ENCODE measurements at regions not wholly inside any gene's neighbourhood (a gene's known extent, or its start where the extent isn't known, plus 50 kb on each side); places are given as distances from the start of the nearest gene placed in this dataset.
"Not testable (repeated sequence)": the region's sequence is repeated elsewhere in the genome, so short reads cannot be mapped to it uniquely, and the experiment has no call there.

DNA sequence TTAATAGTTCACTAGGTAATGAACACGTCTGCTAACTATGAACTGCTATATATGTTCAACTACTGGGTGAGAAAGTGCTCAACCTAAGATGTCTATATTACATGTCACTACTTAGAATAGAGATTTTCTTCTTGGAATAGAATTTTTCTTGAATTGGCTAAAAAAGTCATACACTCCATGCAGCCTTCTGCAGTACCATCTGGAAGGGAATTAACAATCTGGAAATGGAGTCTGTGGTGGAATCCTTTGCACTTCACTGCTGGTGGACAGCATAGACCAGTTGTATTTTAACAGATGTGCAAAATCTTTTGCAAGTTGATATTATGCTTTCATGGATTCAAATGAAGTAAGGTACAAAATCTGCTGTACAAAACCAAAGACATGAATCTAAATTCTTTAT is 799.6 kb downstream of the KCNJ3 start:
- Histone ChIP-seq H3K4me1 (ENCODE audit: control insufficient read depth, insufficient read depth, low read length) (no peaks in the 10 kb centered on the region), H3K36me3 (ENCODE audit: control insufficient read depth, insufficient read depth, low read length) (no peaks in the 10 kb centered on the region), H3K27ac (ENCODE audit: low read depth, low read length) (no peak overlapping the region), H3K4me3 (ENCODE audit: low read depth, low read length) (no peak overlapping the region), H3K9me3 (ENCODE audit: control insufficient read depth, insufficient read depth, low read length) (no peaks in the 10 kb centered on the region), H3K27me3 (ENCODE audit: control insufficient read depth, insufficient read depth, low read length) (no peaks in the 10 kb centered on the region), H3K9ac (ENCODE audit: low read depth, low read length) (no peak overlapping the region)

DNA sequence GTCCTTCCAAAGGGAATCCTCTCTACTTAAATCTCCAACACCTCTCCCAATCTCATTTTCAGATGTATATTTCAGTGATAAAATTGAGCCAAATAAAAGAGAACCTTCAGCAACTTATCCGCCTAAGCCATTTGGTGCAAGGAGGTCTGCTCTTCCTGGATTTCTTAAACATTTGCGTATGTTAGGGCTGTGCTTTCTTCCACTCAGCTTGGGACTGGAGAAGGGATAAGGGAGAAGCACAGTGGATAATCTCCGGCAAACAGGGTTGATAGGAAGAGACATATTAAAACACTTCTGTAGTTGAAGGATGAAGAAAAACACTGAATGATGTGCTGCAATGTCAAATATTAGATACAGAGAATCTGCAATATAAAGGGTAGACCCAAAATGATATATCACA is 796.2 kb downstream of the KCNJ3 start:
- no peaks in the 10 kb centered on the region for H3K4me1 ChIP-seq (ENCODE audit: control insufficient read depth, insufficient read depth, low read length)
- H3K9ac ChIP-seq (ENCODE audit: low read depth, low read length) = no peak overlapping the region
- H3K4me3 ChIP-seq (ENCODE audit: low read depth, low read length) = no peak overlapping the region
- no peaks in the 10 kb centered on the region for H3K9me3 ChIP-seq (ENCODE audit: control insufficient read depth, insufficient read depth, low read length)
- H3K36me3 ChIP-seq (ENCODE audit: control insufficient read depth, insufficient read depth, low read length) = no peaks in the 10 kb centered on the region
- no peaks in the 10 kb centered on the region for H3K27me3 ChIP-seq (ENCODE audit: control insufficient read depth, insufficient read depth, low read length)
- H3K27ac ChIP-seq (ENCODE audit: low read depth, low read length) = no peak overlapping the region

GRCh38 chr2:155485141-155485842 is 786.8 kb downstream of the KCNJ3 start:
- no peaks in the 10 kb centered on the region for H3K9me3 ChIP-seq (ENCODE audit: control insufficient read depth, insufficient read depth, low read length)
- no peaks in the 10 kb centered on the region for H3K36me3 ChIP-seq (ENCODE audit: control insufficient read depth, insufficient read depth, low read length)
- H3K4me1 ChIP-seq (ENCODE audit: control insufficient read depth, insufficient read depth, low read length) = no peaks in the 10 kb centered on the region
- no peaks in the 10 kb centered on the region for H3K27me3 ChIP-seq (ENCODE audit: control insufficient read depth, insufficient read depth, low read length)
- no peak overlapping the region for H3K27ac ChIP-seq (ENCODE audit: low read depth, low read length)
- no peak overlapping the region for H3K9ac ChIP-seq (ENCODE audit: low read depth, low read length)
- H3K4me3 ChIP-seq (ENCODE audit: low read depth, low read length) = no peak overlapping the region

DNA sequence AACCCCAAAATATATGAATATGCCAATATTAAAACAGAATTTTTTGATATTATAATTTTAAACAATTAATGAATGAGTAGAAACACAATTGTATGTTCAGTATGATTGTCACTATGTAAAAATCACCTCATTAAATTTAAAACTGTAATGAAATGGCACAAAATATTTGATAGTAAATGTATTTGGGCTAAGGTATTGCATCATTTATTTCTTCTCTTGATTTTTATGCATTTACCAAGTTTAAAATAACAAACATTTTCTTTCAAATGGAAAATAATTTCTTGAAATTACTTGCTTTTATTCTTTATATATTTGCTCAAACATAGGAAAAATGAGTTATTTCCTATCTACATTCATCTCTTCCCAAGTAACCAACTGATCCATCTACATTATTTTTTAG is 782.6 kb downstream of the KCNJ3 start:
- Histone ChIP-seq H3K27me3 (ENCODE audit: control insufficient read depth, insufficient read depth, low read length) (no peaks in the 10 kb centered on the region), H3K9me3 (ENCODE audit: control insufficient read depth, insufficient read depth, low read length) (no peaks in the 10 kb centered on the region), H3K27ac (ENCODE audit: low read depth, low read length) (no peak overlapping the region), H3K4me3 (ENCODE audit: low read depth, low read length) (no peak overlapping the region), H3K36me3 (ENCODE audit: control insufficient read depth, insufficient read depth, low read length) (no peaks in the 10 kb centered on the region), H3K4me1 (ENCODE audit: control insufficient read depth, insufficient read depth, low read length) (no peaks in the 10 kb centered on the region), H3K9ac (ENCODE audit: low read depth, low read length) (no peak overlapping the region)

GRCh38 chr2:155472018-155472417 is 773.5 kb downstream of the KCNJ3 start:
- H3K27me3 ChIP-seq (ENCODE audit: control insufficient read depth, insufficient read depth, low read length) = not testable (repeated sequence)

GRCh38 chr2:155456222-155456621 is 757.7 kb downstream of the KCNJ3 start:
- Histone ChIP-seq H3K27me3 (ENCODE audit: control insufficient read depth, insufficient read depth, low read length) (no peaks in the 10 kb centered on the region), H3K27ac (ENCODE audit: low read depth, low read length) (no peak overlapping the region), H3K9ac (ENCODE audit: low read depth, low read length) (no peak overlapping the region), H3K4me3 (ENCODE audit: low read depth, low read length) (no peak overlapping the region), H3K36me3 (ENCODE audit: control insufficient read depth, insufficient read depth, low read length) (no peaks in the 10 kb centered on the region), H3K4me1 (ENCODE audit: control insufficient read depth, insufficient read depth, low read length) (peaks cover 7% of the 10 kb centered on the region), H3K9me3 (ENCODE audit: control insufficient read depth, insufficient read depth, low read length) (no peaks in the 10 kb centered on the region)

More at GRCh38 chr2:155472018-155472417, 773.5 kb downstream of the KCNJ3 start:
- not testable (repeated sequence) for H3K9ac ChIP-seq (ENCODE audit: low read depth, low read length); H3K27ac ChIP-seq (ENCODE audit: low read depth, low read length); H3K36me3 ChIP-seq (ENCODE audit: control insufficient read depth, insufficient read depth, low read length); H3K4me1 ChIP-seq (ENCODE audit: control insufficient read depth, insufficient read depth, low read length); H3K9me3 ChIP-seq (ENCODE audit: control insufficient read depth, insufficient read depth, low read length); H3K4me3 ChIP-seq (ENCODE audit: low read depth, low read length)

DNA sequence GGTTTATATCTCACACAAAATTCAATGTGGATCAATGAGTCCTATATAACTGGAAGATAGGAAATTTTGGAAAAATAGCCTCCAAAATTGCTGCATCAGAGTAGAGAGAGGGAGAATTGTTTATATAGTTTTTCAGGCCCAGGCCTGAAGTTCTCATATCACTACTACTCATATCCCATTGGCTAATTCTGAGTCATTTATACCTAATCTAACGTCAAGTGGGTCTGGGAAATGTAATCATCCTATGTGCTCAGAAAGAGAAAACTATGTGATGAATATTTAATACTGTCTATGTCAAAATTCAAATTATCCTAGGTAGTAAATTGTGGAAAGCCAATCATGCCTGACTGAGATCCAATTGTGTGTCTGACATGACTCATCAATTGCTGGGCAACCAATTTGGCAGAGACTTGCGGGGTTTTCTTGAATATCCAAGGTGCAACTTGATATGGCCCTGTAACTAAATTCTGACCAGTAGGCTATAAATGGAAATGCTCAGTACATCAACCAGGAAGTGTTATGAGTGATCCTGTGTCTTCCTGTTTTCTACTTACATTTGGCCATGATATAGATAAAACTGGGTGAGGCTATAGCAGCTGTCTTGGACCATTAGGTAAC is 744.4 kb downstream of the KCNJ3 start:
- H3K27me3 ChIP-seq (ENCODE audit: control insufficient read depth, insufficient read depth, low read length) = no peaks in the 10 kb centered on the region
- no peaks in the 10 kb centered on the region for H3K36me3 ChIP-seq (ENCODE audit: control insufficient read depth, insufficient read depth, low read length)
- no peak overlapping the region for H3K27ac ChIP-seq (ENCODE audit: low read depth, low read length)
- H3K9ac ChIP-seq (ENCODE audit: low read depth, low read length) = no peak overlapping the region
- H3K4me3 ChIP-seq (ENCODE audit: low read depth, low read length) = no peak overlapping the region
- no peaks in the 10 kb centered on the region for H3K4me1 ChIP-seq (ENCODE audit: control insufficient read depth, insufficient read depth, low read length)
- no peaks in the 10 kb centered on the region for H3K9me3 ChIP-seq (ENCODE audit: control insufficient read depth, insufficient read depth, low read length)

GRCh38 chr2:155442088-155442487 is 743.6 kb downstream of the KCNJ3 start:
- H3K36me3 ChIP-seq (ENCODE audit: control insufficient read depth, insufficient read depth, low read length) = no peaks in the 10 kb centered on the region

GRCh38 chr2:155431004-155431507 is 732.6 kb downstream of the KCNJ3 start:
- no peaks in the 10 kb centered on the region for H3K4me1 ChIP-seq (ENCODE audit: control insufficient read depth, insufficient read depth, low read length)
- H3K27me3 ChIP-seq (ENCODE audit: control insufficient read depth, insufficient read depth, low read length) = no peaks in the 10 kb centered on the region
- H3K4me3 ChIP-seq (ENCODE audit: low read depth, low read length) = no peak overlapping the region
- no peaks in the 10 kb centered on the region for H3K9me3 ChIP-seq (ENCODE audit: control insufficient read depth, insufficient read depth, low read length)
- H3K9ac ChIP-seq (ENCODE audit: low read depth, low read length) = no peak overlapping the region
- no peaks in the 10 kb centered on the region for H3K36me3 ChIP-seq (ENCODE audit: control insufficient read depth, insufficient read depth, low read length)
- no peak overlapping the region for H3K27ac ChIP-seq (ENCODE audit: low read depth, low read length)

More at GRCh38 chr2:155442088-155442487, 743.6 kb downstream of the KCNJ3 start:
- H3K9me3 ChIP-seq (ENCODE audit: control insufficient read depth, insufficient read depth, low read length) = no peaks in the 10 kb centered on the region
- no peak overlapping the region for H3K27ac ChIP-seq (ENCODE audit: low read depth, low read length)
- H3K4me1 ChIP-seq (ENCODE audit: control insufficient read depth, insufficient read depth, low read length) = no peaks in the 10 kb centered on the region
- no peaks in the 10 kb centered on the region for H3K27me3 ChIP-seq (ENCODE audit: control insufficient read depth, insufficient read depth, low read length)
- H3K9ac ChIP-seq (ENCODE audit: low read depth, low read length) = no peak overlapping the region
- H3K4me3 ChIP-seq (ENCODE audit: low read depth, low read length) = no peak overlapping the region

DNA sequence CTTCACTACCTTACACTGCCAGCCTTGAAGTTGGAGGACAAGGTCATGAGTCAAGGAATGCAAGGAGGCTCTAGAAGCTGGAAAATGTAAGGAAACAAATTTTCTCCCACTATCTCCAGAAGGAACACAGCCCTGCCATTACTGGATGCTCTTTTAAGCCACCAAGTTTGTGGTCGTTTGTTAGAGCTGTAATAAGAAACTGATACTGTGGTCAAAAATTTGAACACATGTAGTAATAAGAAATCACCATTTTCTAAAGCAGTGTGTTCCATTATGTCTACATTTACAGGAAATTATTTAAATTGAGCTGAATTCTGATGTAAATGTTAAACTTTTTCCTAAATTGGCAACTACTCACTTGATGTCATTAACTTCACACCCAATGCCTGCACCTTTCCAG is 729.0 kb downstream of the KCNJ3 start:
- Histone ChIP-seq H3K9me3 (ENCODE audit: control insufficient read depth, insufficient read depth, low read length) (no peaks in the 10 kb centered on the region), H3K4me1 (ENCODE audit: control insufficient read depth, insufficient read depth, low read length) (no peaks in the 10 kb centered on the region), H3K36me3 (ENCODE audit: control insufficient read depth, insufficient read depth, low read length) (no peaks in the 10 kb centered on the region), H3K9ac (ENCODE audit: low read depth, low read length) (no peak overlapping the region), H3K27me3 (ENCODE audit: control insufficient read depth, insufficient read depth, low read length) (no peaks in the 10 kb centered on the region), H3K4me3 (ENCODE audit: low read depth, low read length) (no peak overlapping the region), H3K27ac (ENCODE audit: low read depth, low read length) (no peak overlapping the region)

- Histone ChIP-seq H3K27ac (ENCODE audit: low read depth, low read length) (no peak overlapping the region), H3K4me1 (ENCODE audit: control insufficient read depth, insufficient read depth, low read length) (no peaks in the 10 kb centered on the region), H3K36me3 (ENCODE audit: control insufficient read depth, insufficient read depth, low read length) (no peaks in the 10 kb centered on the region), H3K9me3 (ENCODE audit: control insufficient read depth, insufficient read depth, low read length) (no peaks in the 10 kb centered on the region), H3K27me3 (ENCODE audit: control insufficient read depth, insufficient read depth, low read length) (peaks cover 10% of the 10 kb centered on the region), H3K4me3 (ENCODE audit: low read depth, low read length) (no peak overlapping the region), H3K9ac (ENCODE audit: low read depth, low read length) (no peak overlapping the region)
Observed at GRCh38 chr2:155424518-155424917, 726.0 kb downstream of the KCNJ3 start.
